ENCODE measurements at regions not wholly inside any gene's neighbourhood (a gene's known extent, or its start where the extent isn't known, plus 50 kb on each side); places are given as distances from the start of the nearest gene placed in this dataset.

- no peak for DNase-seq (ENCODE audit: low read depth in 2 of 2)
Observed at GRCh38 chr2:48254839-48255238, 59.6 kb upstream of the FOXN2 start.

DNA sequence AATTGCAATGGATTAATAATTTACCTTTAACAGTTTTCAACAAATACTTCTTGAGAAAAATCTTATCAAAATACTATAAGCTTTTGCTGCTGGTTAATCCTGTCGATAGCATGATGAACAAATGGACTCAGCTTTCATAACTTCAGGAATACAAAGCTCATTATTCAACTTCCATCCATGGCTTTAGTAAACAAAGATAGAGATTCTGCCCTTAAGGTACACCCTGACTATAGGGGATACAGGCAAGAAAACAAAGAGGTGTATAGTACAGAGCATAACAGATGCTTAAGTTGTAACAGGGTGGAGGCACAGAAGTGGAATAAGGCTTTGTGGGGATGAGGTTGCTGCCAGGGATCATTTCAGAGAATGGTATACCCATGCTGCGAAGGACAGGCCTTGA is 57.0 kb upstream of the FOXN2 start:
- DNase-seq (ENCODE audit: low read depth in 2 of 2): no peak

DNA sequence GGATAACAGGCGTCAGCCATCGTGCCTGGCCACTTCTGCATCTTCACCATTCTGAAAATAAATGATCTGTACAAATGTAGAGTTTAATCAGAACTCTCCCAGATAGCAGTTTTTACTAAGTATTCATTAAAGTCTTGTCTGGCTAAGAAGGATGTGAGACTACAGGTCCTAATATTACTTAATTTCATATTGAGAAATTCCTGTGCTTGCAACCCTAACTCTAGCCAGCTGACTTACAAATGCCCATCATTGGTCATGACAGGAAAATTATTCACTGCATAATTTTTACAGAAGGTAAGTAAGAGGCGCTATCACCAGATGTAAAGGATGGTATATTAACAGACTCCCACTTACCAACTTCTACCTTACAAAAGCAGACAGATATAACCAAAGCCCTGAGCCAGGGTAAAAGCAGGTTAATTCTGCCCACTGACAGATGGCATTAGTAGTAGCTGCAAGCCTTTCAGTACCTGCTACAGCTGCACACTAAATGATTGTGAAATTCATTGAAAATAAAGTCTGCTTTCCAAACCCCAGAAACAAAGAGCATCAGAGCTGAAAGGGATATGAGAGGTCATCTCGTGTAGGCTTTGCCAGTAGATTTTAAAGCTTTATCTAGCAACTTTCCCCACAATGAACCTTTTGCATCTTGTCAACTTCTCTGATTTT is 55.9 kb upstream of the FOXN2 start:
- no peak for DNase-seq (ENCODE audit: low read depth in 2 of 2)

DNA sequence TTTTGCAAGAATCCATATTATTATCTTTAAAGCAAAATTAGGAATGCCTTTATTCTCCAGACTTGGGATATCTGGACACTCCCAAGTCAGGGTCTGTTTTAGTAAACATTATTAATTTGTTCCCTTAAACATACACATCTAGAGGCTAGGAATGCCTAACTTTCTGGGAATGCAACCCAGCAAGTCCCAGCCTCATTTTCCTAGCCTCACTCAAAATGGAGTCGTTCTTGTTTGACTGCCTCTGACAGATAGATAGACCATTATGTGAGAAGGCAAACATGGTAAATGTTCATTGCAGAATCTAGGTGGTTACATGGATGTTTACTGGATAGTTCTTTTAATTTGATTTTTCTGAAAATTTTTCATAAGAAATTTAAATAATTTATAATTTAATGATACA is 54.7 kb upstream of the FOXN2 start:
- DNase-seq (ENCODE audit: low read depth in 2 of 2): no peak

DNA sequence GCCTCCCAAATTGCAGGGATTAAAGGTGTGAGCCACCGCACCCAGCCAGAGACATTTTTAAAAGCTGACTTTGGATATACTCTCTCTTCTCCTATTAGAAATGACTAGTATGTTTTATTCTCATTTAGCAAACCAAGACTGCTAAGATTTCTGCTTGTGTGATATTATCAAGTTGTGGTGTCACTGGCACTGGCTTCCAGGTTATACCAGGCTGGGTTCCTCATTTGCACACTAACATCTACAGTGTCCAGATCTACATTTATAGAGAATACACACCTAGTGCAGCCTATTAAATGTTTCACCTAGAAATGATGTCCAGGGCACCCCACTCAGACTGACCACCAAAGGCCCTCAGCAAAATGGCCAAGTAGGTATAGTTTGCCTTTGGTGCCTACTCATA is 49.9 kb upstream of the FOXN2 start:
- no peak for DNase-seq (ENCODE audit: low read depth in 2 of 2)

Measured in stimulated activated CD4-positive, alpha-beta T cell treated with anti-CD3 and anti-CD28 coated beads, Interleukin-1b, Interleukin-23, amount 100 ng/mL, for 4 hours (primary cell).